ENCODE measurements at regions not wholly inside any gene's neighbourhood (a gene's known extent, or its start where the extent isn't known, plus 50 kb on each side); places are given as distances from the start of the nearest gene placed in this dataset. TPM values are rescaled to one million over a fixed set of nuclear protein-coding genes. Genes with fewer than 3 reads are reported as not detected.

DNA sequence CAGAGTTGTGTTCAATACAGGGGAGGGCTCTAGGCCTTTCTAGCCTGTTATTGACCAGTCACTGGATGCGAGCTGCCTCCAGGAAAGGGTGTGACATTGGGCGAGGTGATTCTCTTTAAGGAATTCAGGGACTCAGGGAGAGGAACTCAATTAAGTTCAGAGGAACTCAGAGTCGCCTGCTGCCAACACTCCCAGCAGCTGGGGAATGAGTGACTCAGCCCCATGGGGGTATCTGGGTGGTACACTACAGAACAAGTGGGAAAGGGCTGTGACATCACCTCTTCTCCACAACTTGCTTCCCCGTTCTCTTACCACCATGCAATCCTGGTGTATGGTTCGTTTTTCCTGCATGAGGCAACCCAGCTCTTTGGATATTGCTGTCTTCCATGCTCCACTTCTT is 50.4 kb upstream of the CYRIA start:
- Histone ChIP-seq H3K4me1 (ENCODE audit: control insufficient read depth, insufficient read depth, low read length) (peaks cover 3% of the 10 kb centered on the region), H3K36me3 (ENCODE audit: insufficient read depth, low read length) (no peaks in the 10 kb centered on the region), H3K9me3 (replicated peaks; ENCODE audit: low read length) (no peaks in the 10 kb centered on the region), H3K4me2 (ENCODE audit: low read length) (no peak overlapping the region), H3K4me3 (ENCODE audit: low read length) (no peak overlapping the region), H3K9ac (ENCODE audit: low read depth, low read length) (no peak overlapping the region), H3K27me3 (ENCODE audit: control insufficient read depth, insufficient read depth, low read length) (peaks cover 4% of the 10 kb centered on the region)

Small RNA genes lying in the stretch of these regions (small RNA-seq; reads per million reads assigned to genes)
- gene RN7SKP168: not detected
